Stomach smooth muscle (tissue), 2 donors: ENCODE measurements at regions not wholly inside any gene's neighbourhood (a gene's known extent, or its start where the extent isn't known, plus 50 kb on each side); places are given as distances from the start of the nearest gene placed in this dataset.

Source experiments
- H3K27ac ChIP-seq: one replicate; pipeline ENCODE4 v1.7.0; 2013; ENCODE audit warnings: mild to moderate bottlenecking, low read length, inconsistent platforms
- H3K27me3 ChIP-seq, 2 donors: one replicate each; pipeline ENCODE4 v1.7.0; 2013; ENCODE audit warnings: low read length in 2 of 2; ENCODE audit not compliant: insufficient read depth in 2 of 2, control insufficient read depth in 1 of 2
- H3K36me3 ChIP-seq, 2 donors: one replicate each; pipeline ENCODE4 v1.7.0; 2013; ENCODE audit warnings: low read length in 2 of 2; ENCODE audit not compliant: control insufficient read depth in 2 of 2, insufficient read depth in 2 of 2
- H3K4me1 ChIP-seq: one replicate; pipeline ENCODE4 v1.7.0; 2013; ENCODE audit warnings: low read length; ENCODE audit not compliant: control insufficient read depth, insufficient read depth
- H3K4me3 ChIP-seq, 2 donors: one replicate each; pipeline ENCODE4 v1.7.0; 2013; ENCODE audit warnings: low read length in 2 of 2
- H3K9ac ChIP-seq, 2 donors: one replicate each; pipeline ENCODE4 v1.7.0; 2013; ENCODE audit warnings: low read length in 2 of 2, mild to moderate bottlenecking in 1 of 2
- H3K9me3 ChIP-seq, 2 donors: one replicate each; pipeline ENCODE4 v1.7.0; 2013; ENCODE audit warnings: low read length in 2 of 2; ENCODE audit not compliant: control insufficient read depth in 2 of 2
- donor health status: healthy.
- donor health status: Pancreatic carcinoma.

GRCh38 chr2:16016282-16016681 is 75.9 kb downstream of the MYCN start:
- H3K9ac ChIP-seq = no peak overlapping the region
- H3K4me3 ChIP-seq = no peak overlapping the region
- H3K27me3 ChIP-seq = peaks cover 26 to 30% of the 10 kb centered on the region in 2 donors
- no peaks in the 10 kb centered on the region for H3K9me3 ChIP-seq
- no peaks in the 10 kb centered on the region for H3K36me3 ChIP-seq
- no peak overlapping the region for H3K27ac ChIP-seq
- H3K4me1 ChIP-seq = peaks cover 4% of the 10 kb centered on the region

- Histone ChIP-seq H3K27me3 (peaks cover 26 to 31% of the 10 kb centered on the region in 2 donors), H3K9ac (no peak overlapping the region), H3K4me3 (no peak overlapping the region), H3K4me1 (peaks cover 4% of the 10 kb centered on the region), H3K27ac (no peak overlapping the region), H3K9me3 (no peaks in the 10 kb centered on the region), H3K36me3 (no peaks in the 10 kb centered on the region)
Measured at GRCh38 chr2:16015903-16016265, 75.5 kb downstream of the MYCN start.

- H3K4me3 ChIP-seq = no peak overlapping the region
- H3K36me3 ChIP-seq = no peaks in the 10 kb centered on the region
- H3K27me3 ChIP-seq = peaks cover 29 to 31% of the 10 kb centered on the region in 2 donors
- H3K9ac ChIP-seq = no peak overlapping the region
- peaks cover 4% of the 10 kb centered on the region for H3K4me1 ChIP-seq
- H3K9me3 ChIP-seq = no peaks in the 10 kb centered on the region
- no peak overlapping the region for H3K27ac ChIP-seq
Measured at GRCh38 chr2:16015210-16015902, 75.0 kb downstream of the MYCN start.

GRCh38 chr2:16014802-16015201 is 74.5 kb downstream of the MYCN start:
- H3K27me3 ChIP-seq = peaks cover 27 to 31% of the 10 kb centered on the region in 2 donors

GRCh38 chr2:16014041-16014787 is 73.9 kb downstream of the MYCN start:
- no peaks in the 10 kb centered on the region for H3K36me3 ChIP-seq
- no peak overlapping the region for H3K9ac ChIP-seq
- H3K4me3 ChIP-seq = no peak overlapping the region
- peaks cover 4% of the 10 kb centered on the region for H3K4me1 ChIP-seq
- peaks cover 26 to 31% of the 10 kb centered on the region in 2 donors for H3K27me3 ChIP-seq
- no peaks in the 10 kb centered on the region for H3K9me3 ChIP-seq
- no peak overlapping the region for H3K27ac ChIP-seq

More at GRCh38 chr2:16014802-16015201, 74.5 kb downstream of the MYCN start:
- Histone ChIP-seq H3K27ac (no peak overlapping the region), H3K4me3 (no peak overlapping the region), H3K9me3 (no peaks in the 10 kb centered on the region), H3K4me1 (peaks cover 4% of the 10 kb centered on the region), H3K36me3 (no peaks in the 10 kb centered on the region), H3K9ac (no peak overlapping the region)

- H3K9ac ChIP-seq = no peak overlapping the region
- H3K36me3 ChIP-seq = no peaks in the 10 kb centered on the region
- no peaks in the 10 kb centered on the region for H3K9me3 ChIP-seq
- H3K4me3 ChIP-seq = no peak overlapping the region
- no peak overlapping the region for H3K27ac ChIP-seq
- peaks cover 4% of the 10 kb centered on the region for H3K4me1 ChIP-seq
- H3K27me3 ChIP-seq = peaks cover 24 to 31% of the 10 kb centered on the region in 2 donors
Measured at GRCh38 chr2:16013359-16013911, 73.1 kb downstream of the MYCN start.

- Histone ChIP-seq H3K27ac (no peak overlapping the region), H3K9me3 (no peaks in the 10 kb centered on the region), H3K27me3 (peaks cover 20 to 31% of the 10 kb centered on the region in 2 donors), H3K4me1 (peaks cover 4% of the 10 kb centered on the region), H3K9ac (no peak overlapping the region), H3K4me3 (no peak overlapping the region), H3K36me3 (no peaks in the 10 kb centered on the region)
Measured at GRCh38 chr2:16012626-16013358, 72.4 kb downstream of the MYCN start.

GRCh38 chr2:16012029-16012596 is 71.8 kb downstream of the MYCN start:
- no peak overlapping the region for H3K27ac ChIP-seq
- H3K9me3 ChIP-seq = no peaks in the 10 kb centered on the region
- H3K9ac ChIP-seq = no peak overlapping the region
- H3K36me3 ChIP-seq = no peaks in the 10 kb centered on the region
- H3K4me3 ChIP-seq = no peak overlapping the region
- H3K4me1 ChIP-seq = peaks cover 4% of the 10 kb centered on the region
- H3K27me3 ChIP-seq = peaks cover 19 to 31% of the 10 kb centered on the region in 2 donors

- Histone ChIP-seq H3K4me3 (no peak overlapping the region), H3K27ac (no peak overlapping the region), H3K27me3 (peaks cover 19 to 31% of the 10 kb centered on the region in 2 donors), H3K9me3 (no peaks in the 10 kb centered on the region), H3K4me1 (peaks cover 4% of the 10 kb centered on the region), H3K9ac (no peak overlapping the region), H3K36me3 (no peaks in the 10 kb centered on the region)
Measured at GRCh38 chr2:16011621-16011960, 71.2 kb downstream of the MYCN start.

- H3K27ac ChIP-seq = no peak overlapping the region
- H3K36me3 ChIP-seq = no peaks in the 10 kb centered on the region
- H3K9me3 ChIP-seq = no peaks in the 10 kb centered on the region
- H3K4me3 ChIP-seq = no peak overlapping the region
- H3K27me3 ChIP-seq = peaks cover 19 to 31% of the 10 kb centered on the region in 2 donors
- peaks cover 4% of the 10 kb centered on the region for H3K4me1 ChIP-seq
- no peak overlapping the region for H3K9ac ChIP-seq
Measured at GRCh38 chr2:16010951-16011620, 70.7 kb downstream of the MYCN start.
